ENCODE measurements at regions not wholly inside any gene's neighbourhood (a gene's known extent, or its start where the extent isn't known, plus 50 kb on each side); places are given as distances from the start of the nearest gene placed in this dataset.
"Not testable (repeated sequence)": the region's sequence is repeated elsewhere in the genome, so short reads cannot be mapped to it uniquely, and the experiment has no call there.

- no peak overlapping the region for H3K4me3 ChIP-seq
- H3K36me3 ChIP-seq: no peaks in the 10 kb centered on the region
- TF ChIP-seq CTCF (IDR thresholded peaks at IDR 0.05): no peak
- no peak for TF ChIP-seq POLR2A (IDR thresholded peaks at IDR 0.05)
- no peaks in the 10 kb centered on the region for H3K27me3 ChIP-seq
- DNase-seq (no peak), ATAC-seq (peak in 2 of 4 donors; percentile 5 to 17)
- H3K27ac ChIP-seq: peak overlapping the region in 2 of 3 donors; percentile 26 to 31
- WGBS (ENCODE audit: insufficient coverage, low coverage, low lambda C conversion rate, missing lambda C conversion rate): 39% methylated on average over 8 of the region's 8 CpGs
- no peaks in the 10 kb centered on the region for H3K4me1 ChIP-seq
- H3K9me3 ChIP-seq: no peaks in the 10 kb centered on the region
- intact Hi-C loops (cut with DNase I): no loop called here
These were observed 122.5 kb upstream of the SPRED1 start for GRCh38 chr15:38130205-38130567.

GRCh38 chr15:38130740-38131498, 121.7 kb upstream of the SPRED1 start:
- H3K4me3 ChIP-seq: no peak overlapping the region
- WGBS (ENCODE audit: insufficient coverage, low coverage, low lambda C conversion rate, missing lambda C conversion rate): 30% methylated on average over 9 of the region's 10 CpGs
- H3K36me3 ChIP-seq: no peaks in the 10 kb centered on the region
- no peaks in the 10 kb centered on the region for H3K9me3 ChIP-seq
- peak; percentile 39 to 59 (median 51) for DNase-seq
- H3K27ac ChIP-seq: peak overlapping the region in 1 of 3 donors; percentile 31
- no peak for TF ChIP-seq POLR2A (IDR thresholded peaks at IDR 0.05)
- H3K4me1 ChIP-seq: no peaks in the 10 kb centered on the region
- ATAC-seq: peak; percentile 52 to 73 (median 67)
- intact Hi-C loops (cut with DNase I): no loop called here
- no peaks in the 10 kb centered on the region for H3K27me3 ChIP-seq

DNA sequence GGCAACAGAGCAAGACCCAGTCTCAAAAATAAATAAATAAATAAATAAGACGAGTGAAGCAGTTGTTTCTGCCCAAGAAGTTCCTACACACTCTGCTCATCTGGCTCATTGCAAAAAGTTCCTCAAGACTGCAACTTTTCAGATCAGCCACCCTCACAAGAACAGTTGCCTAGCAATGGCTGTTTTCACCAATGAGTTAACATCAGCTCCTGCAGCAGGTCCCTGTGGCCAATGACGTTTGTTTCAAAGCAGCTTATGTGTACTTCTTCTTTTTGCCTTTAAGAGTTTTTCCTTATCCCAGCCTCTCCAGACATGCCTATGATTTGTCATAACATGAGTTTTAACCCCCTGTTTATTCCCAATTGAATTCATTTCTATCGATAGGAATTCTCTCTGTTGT, 118.4 kb upstream of the SPRED1 start:
- intact Hi-C loops (cut with DNase I): no loop called here
- WGBS (ENCODE audit: insufficient coverage, low coverage, low lambda C conversion rate, missing lambda C conversion rate): 25% methylated on average over 3 of the region's 3 CpGs

GRCh38 chr15:38142195-38142594, 110.4 kb upstream of the SPRED1 start:
- ATAC-seq; H3K4me3 ChIP-seq; H3K27me3 ChIP-seq; H3K36me3 ChIP-seq; H3K9me3 ChIP-seq; H3K27ac ChIP-seq; H3K4me1 ChIP-seq; intact Hi-C loops (cut with DNase I); DNase-seq: not testable (repeated sequence)
- WGBS (ENCODE audit: insufficient coverage, low coverage, low lambda C conversion rate, missing lambda C conversion rate): 39% methylated on average over 2 of the region's 11 CpGs

More for the DNA sequence above, 118.4 kb upstream of the SPRED1 start:
- Histone ChIP-seq H3K4me1 (no peaks in the 10 kb centered on the region), H3K27me3 (no peaks in the 10 kb centered on the region), H3K4me3 (no peak overlapping the region), H3K27ac (no peak overlapping the region), H3K36me3 (no peaks in the 10 kb centered on the region), H3K9me3 (no peaks in the 10 kb centered on the region)
- DNase-seq (no peak), ATAC-seq (no peak)
- no peak for TF ChIP-seq CTCF (IDR thresholded peaks at IDR 0.05)
- TF ChIP-seq POLR2A (IDR thresholded peaks at IDR 0.05): no peak

DNA sequence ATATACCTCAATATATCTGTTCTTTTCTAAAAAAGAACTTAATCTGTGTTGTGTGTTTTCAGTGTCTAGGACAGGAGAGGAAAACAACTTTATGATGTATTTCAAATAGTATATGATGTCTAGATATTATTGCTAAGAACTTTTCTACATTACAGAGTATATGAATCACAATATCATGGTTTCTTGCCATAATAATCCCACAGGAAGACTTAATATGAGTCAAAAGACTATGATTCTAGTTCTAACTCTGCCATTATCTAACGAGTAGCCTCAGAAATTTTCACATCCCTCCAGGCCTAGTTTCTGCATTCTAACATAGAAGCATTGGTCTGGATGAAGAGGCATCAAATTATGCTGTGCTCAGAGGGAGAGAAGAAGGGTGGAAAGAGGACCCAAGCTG, 107.7 kb upstream of the SPRED1 start:
- no peak for DNase-seq
- Histone ChIP-seq H3K4me1 (no peaks in the 10 kb centered on the region), H3K27me3 (no peaks in the 10 kb centered on the region), H3K4me3 (no peak overlapping the region), H3K9me3 (no peaks in the 10 kb centered on the region), H3K36me3 (no peaks in the 10 kb centered on the region), H3K27ac (no peak overlapping the region)
- intact Hi-C loops (cut with DNase I): no loop called here
- TF ChIP-seq POLR2A (IDR thresholded peaks at IDR 0.05): no peak
- TF ChIP-seq CTCF (IDR thresholded peaks at IDR 0.05): no peak
- 61% methylated on average over 1 of the region's 1 CpG for WGBS (ENCODE audit: insufficient coverage, low coverage, low lambda C conversion rate, missing lambda C conversion rate)
- ATAC-seq: no peak
